HepG2 (cell line): ENCODE measurements at regions not wholly inside any gene's neighbourhood (a gene's known extent, or its start where the extent isn't known, plus 50 kb on each side); places are given as distances from the start of the nearest gene placed in this dataset.

Experiments
- ATM ChIP-seq: fragments of 450-650 bp; IDR thresholded peaks from 2 replicates; pipeline ENCODE4 v1.7.1; 2017; ENCODE audit warnings: mild to moderate bottlenecking, borderline replicate concordance
- HMGXB4 ChIP-seq, 2 experiments: sonication (generic) in 1 of 2; formaldehyde crosslinking in 1 of 2; IDR thresholded peaks; 2 replicates each; pipeline versions ENCODE4 v1.4.0 to v1.6.1; 2018 to 2020; ENCODE audit warnings: missing genetic modification reagents in 2 of 2, borderline replicate concordance in 1 of 2, low read depth in 1 of 2, mild to moderate bottlenecking in 1 of 2, missing biosample characterization in 1 of 2
- NAIF1 ChIP-seq: sonication (generic); formaldehyde crosslinking; IDR thresholded peaks from 2 replicates; pipeline ENCODE4 v1.5.0; 2020; ENCODE audit warnings: mild to moderate bottlenecking, missing genetic modification reagents, borderline replicate concordance
- PBX2 ChIP-seq: IDR thresholded peaks from 2 replicates; pipeline ENCODE4 v1.6.1; 2016; ENCODE audit warnings: control low read depth
- ZBTB14 ChIP-seq: sonication (generic); formaldehyde crosslinking; IDR thresholded peaks from 2 replicates; pipeline ENCODE4 v1.4.0; 2020; ENCODE audit warnings: missing genetic modification reagents
- ZBTB49 ChIP-seq: sonication (generic); formaldehyde crosslinking; IDR thresholded peaks from 2 replicates; pipeline ENCODE4 v1.4.0; 2020; ENCODE audit warnings: missing genetic modification reagents, borderline replicate concordance
- ZFP90 ChIP-seq: sonication (generic); formaldehyde crosslinking; IDR thresholded peaks from 2 replicates; pipeline ENCODE4 v1.8.0; 2022; ENCODE audit warnings: missing genetic modification reagents, mild to moderate bottlenecking, inconsistent platforms, borderline replicate concordance
- ZFX ChIP-seq: sonication (generic); formaldehyde crosslinking; IDR thresholded peaks from 2 replicates; pipeline ENCODE4 v1.4.0; 2020; ENCODE audit warnings: mild to moderate bottlenecking, low read depth, missing genetic modification reagents, moderate library complexity
- ZNF138 ChIP-seq: sonication (generic); formaldehyde crosslinking; IDR thresholded peaks from 2 replicates; pipeline ENCODE4 v1.5.0; 2020; ENCODE audit warnings: mild to moderate bottlenecking, low read depth, missing genetic modification reagents
- ZNF446 ChIP-seq: sonication (generic); formaldehyde crosslinking; IDR thresholded peaks from 2 replicates; pipeline ENCODE4 v1.5.0; 2020; ENCODE audit warnings: mild to moderate bottlenecking, missing genetic modification reagents
- ZNF691 ChIP-seq: sonication (generic); formaldehyde crosslinking; IDR thresholded peaks from 2 replicates; pipeline ENCODE4 v1.4.0; 2020; ENCODE audit warnings: missing genetic modification reagents, low read depth, mild to moderate bottlenecking, borderline replicate concordance
- ZNF790 ChIP-seq: sonication (generic); formaldehyde crosslinking; IDR thresholded peaks from 2 replicates; pipeline ENCODE4 v1.8.0; 2022; ENCODE audit warnings: missing genetic modification reagents, mild to moderate bottlenecking, borderline replicate concordance

GRCh38 chr3:72390841-72391240, 457.4 kb downstream of the SHQ1 start (continued):
- TF ChIP-seq ZBTB49 = no peak
- no peak for TF ChIP-seq ZNF446 (CRISPR knock-in tag)
- no peak for TF ChIP-seq ZFP90 (CRISPR knock-in tag)
- no peak for TF ChIP-seq ATM
- TF ChIP-seq ZNF691 (CRISPR knock-in tag) = no peak
- no peak for TF ChIP-seq HMGXB4 (CRISPR knock-in tag; IDR thresholded peaks at IDR 0.05; ENCODE audit: borderline replicate concordance in 1 of 2, low read depth in 1 of 2)
- TF ChIP-seq ZNF790 (CRISPR knock-in tag) = no peak
- no peak for TF ChIP-seq ZFX (CRISPR knock-in tag)
- no peak for TF ChIP-seq ZBTB14 (CRISPR knock-in tag)
- no peak for TF ChIP-seq PBX2 (CRISPR knock-in tag)
- no peak for TF ChIP-seq NAIF1 (CRISPR knock-in tag)
- no peak for TF ChIP-seq ZNF138
- TF ChIP-seq, all 625 proteins: peak for 0
